WI38 (cell line): ENCODE measurements at regions not wholly inside any gene's neighbourhood (a gene's known extent, or its start where the extent isn't known, plus 50 kb on each side); places are given as distances from the start of the nearest gene placed in this dataset.
"Not testable (repeated sequence)": the region's sequence is repeated elsewhere in the genome, so short reads cannot be mapped to it uniquely, and the experiment has no call there.

Experiments used
- H3K4me3 ChIP-seq: 2 replicates; pipeline ENCODE4 v1.5.1; 2011; ENCODE audit warnings: low read depth, mild to moderate bottlenecking, control low read depth, low read length
- TF ChIP-seq, protein P1 (sequence below): IDR thresholded peaks from 2 replicates; pipeline ENCODE4 v1.5.1; 2012; ENCODE audit warnings: low read depth, mild to moderate bottlenecking, control low read depth, low read length

DNA sequence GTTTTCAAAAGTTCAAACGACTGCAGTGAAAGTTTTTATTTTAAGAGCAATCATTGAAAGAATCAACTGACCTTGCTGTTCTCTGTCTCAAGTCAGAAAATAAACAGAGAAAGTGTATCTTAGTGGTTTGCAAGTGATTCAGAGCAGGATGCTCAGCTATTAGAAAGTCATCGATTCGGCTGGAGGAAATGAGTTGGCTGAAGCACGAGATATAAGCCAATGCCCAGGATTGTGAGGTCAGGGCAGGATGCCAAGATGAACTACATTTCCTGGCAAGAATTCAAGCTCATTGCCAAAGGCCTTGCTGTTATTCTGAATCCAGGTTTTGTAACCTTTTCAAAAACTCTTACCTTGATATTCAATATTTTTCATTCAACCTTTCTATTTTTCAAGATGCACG is 541.4 kb upstream of the BOD1L1 start:
- TF ChIP-seq, protein P1, sequence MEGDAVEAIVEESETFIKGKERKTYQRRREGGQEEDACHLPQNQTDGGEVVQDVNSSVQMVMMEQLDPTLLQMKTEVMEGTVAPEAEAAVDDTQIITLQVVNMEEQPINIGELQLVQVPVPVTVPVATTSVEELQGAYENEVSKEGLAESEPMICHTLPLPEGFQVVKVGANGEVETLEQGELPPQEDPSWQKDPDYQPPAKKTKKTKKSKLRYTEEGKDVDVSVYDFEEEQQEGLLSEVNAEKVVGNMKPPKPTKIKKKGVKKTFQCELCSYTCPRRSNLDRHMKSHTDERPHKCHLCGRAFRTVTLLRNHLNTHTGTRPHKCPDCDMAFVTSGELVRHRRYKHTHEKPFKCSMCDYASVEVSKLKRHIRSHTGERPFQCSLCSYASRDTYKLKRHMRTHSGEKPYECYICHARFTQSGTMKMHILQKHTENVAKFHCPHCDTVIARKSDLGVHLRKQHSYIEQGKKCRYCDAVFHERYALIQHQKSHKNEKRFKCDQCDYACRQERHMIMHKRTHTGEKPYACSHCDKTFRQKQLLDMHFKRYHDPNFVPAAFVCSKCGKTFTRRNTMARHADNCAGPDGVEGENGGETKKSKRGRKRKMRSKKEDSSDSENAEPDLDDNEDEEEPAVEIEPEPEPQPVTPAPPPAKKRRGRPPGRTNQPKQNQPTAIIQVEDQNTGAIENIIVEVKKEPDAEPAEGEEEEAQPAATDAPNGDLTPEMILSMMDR = no peak
- no peak overlapping the region for H3K4me3 ChIP-seq

DNA sequence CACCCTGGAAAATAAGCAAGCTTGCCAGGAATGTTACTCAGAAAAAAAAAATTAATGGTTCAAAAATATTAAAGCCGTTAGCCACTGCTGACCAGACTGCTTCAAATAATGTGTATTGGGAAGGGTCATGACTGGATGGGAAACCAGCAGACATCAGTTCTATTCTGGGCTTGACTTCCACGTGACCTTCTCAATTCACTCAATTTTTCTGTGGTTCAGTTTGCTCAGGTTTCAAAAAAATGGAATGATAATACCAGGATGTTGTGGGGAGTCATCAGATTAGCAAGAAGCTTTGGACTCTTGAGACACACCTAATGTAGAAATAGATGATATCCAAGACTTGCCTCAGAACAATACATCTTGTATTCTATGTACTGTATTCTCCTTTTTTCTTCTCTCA is 541.9 kb upstream of the BOD1L1 start:
- TF ChIP-seq, protein P1 = no peak
- no peak overlapping the region for H3K4me3 ChIP-seq

DNA sequence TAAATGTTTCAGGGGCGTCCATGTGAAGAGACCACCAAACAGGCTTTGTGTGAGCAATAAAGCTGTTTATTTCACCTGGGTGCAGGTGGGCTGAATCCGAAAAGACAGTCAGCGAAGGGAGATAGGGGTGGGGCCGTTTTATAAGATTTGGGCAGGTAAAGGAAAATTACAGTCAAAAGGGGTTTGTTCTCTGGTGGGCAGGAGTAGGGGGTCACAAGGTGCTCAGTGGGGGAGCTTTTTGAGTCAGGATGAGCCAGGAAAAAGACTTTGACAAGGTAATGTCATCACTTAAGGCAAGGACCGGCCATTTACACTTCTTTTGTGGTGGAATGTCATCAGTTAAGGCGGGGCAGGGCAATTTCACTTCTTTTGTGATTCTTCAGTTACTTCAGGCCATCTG is 542.4 kb upstream of the BOD1L1 start:
- not testable (repeated sequence) for H3K4me3 ChIP-seq

DNA sequence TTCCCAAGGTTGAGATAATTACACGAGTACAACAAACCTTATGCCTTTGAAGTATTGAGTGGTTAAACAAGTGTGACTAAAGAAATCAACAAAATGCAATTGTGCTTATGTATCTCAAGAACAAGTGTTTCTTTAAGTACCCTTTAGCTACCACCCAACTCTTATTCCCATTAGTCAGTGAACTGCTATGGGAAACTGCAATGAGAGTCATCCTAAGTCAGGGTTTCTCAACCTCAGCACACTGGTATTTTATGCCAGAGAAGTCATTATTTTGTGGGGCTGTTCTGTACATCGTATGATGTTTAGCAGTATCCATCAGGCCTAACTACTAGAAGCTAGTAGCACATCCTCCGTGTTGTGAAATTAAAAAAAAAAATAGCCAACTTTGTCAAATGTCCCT is 549.1 kb upstream of the BOD1L1 start:
- H3K4me3 ChIP-seq = no peak overlapping the region
- TF ChIP-seq, protein P1 = no peak

DNA sequence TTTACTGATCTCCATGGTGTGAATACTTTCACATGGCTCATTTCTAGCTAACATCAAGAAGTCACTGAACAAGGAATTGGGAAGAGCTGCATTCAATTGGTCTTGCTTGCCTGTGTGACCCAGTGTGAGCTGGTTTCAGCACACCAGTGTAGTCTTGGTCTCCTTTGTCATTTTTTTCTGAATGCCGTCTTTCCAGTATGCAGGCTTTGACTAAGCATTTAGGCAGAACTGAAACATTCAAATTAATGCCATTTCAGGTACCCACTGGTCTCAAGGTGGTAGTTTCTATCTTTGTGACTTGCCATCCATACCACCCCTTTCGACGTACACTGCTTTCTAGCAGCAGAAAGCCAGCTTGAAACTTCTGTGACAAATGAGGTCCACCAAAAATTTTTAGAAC is 550.5 kb upstream of the BOD1L1 start:
- no peak overlapping the region for H3K4me3 ChIP-seq

DNA sequence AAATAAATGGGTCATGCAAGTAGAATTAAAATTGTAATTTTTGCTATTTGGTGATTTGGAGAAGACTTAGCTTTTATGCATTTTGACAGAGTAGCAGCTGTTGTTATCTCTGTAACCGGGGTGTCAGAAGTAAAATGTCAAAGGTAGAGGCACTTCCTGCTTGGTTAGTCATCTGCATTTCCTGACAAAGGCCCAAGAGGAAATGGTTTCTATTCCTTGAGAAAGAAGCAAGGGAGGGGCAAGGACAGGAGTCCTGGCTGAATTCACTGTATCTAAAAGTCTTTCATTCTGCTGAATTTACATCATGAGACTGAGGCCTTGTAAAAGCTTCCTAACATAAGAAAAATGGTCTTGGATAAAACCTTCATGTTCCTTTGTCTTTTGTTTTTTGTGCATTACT is 550.9 kb upstream of the BOD1L1 start:
- TF ChIP-seq, protein P1 = no peak
- no peak overlapping the region for H3K4me3 ChIP-seq

More for the DNA sequence above, 550.5 kb upstream of the BOD1L1 start:
- TF ChIP-seq, protein P1 = no peak

DNA sequence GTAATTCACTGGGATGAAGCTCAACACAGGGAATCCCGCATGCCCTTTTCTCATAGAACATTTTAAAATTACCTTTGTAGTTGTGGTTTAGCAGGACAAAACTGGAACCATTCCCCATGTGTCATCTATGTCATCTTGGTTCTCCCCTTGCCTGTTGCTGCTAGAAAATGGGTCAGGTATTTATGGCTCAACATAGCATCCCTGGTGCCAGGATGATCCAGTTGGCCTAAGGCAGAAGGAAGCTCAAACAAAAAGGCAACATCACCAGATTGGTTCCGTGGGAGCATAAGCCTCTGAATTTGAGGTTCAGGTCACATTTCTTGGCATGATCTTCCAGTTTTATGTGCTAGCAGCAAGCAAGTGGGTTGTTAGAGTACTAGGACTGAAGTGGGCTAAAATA is 552.6 kb upstream of the BOD1L1 start:
- TF ChIP-seq, protein P1 = no peak

DNA sequence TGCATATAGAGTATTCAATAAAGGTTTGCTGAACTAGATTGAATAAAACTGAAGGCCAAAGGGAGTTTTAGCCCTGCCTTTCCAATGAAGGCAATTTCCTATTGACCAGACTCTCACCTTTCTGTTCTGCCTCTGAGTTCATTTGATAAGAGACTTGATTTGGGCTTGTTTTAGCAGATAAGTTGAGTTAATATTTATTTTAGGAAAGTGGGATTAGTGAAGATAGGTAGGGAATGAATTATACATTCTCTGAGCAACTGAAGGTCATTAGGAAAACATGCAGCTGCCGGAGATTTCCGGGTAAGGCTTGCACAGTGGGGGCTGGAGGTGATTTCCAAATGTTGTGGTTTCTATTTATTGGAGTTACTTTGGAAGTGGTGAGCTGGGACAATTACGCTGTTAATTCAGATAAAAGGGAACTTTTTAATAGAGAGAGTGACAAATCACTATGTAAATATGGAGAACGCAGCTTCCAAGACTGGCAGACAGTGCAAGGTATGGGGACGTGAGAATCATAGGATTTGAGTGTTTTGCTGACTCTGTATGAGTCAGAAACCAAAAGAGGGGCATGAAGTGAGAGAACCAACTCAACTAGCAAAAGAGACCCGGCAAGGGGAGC is 553.6 kb upstream of the BOD1L1 start:
- TF ChIP-seq, protein P1 = no peak
- H3K4me3 ChIP-seq = no peak overlapping the region

More for the DNA sequence above, 552.6 kb upstream of the BOD1L1 start:
- H3K4me3 ChIP-seq = no peak overlapping the region
